HTR-8/SVneo (cell line): ENCODE measurements at regions not wholly inside any gene's neighbourhood (a gene's known extent, or its start where the extent isn't known, plus 50 kb on each side); places are given as distances from the start of the nearest gene placed in this dataset.
A peak's percentile ranks its signal among the peaks of the same experiment; 100 is the strongest.
"Not testable (repeated sequence)": the region's sequence is repeated elsewhere in the genome, so short reads cannot be mapped to it uniquely, and the experiment has no call there.

Source experiments
- DNase-seq: peaks from one replicate; pipeline ENCODE4 v3.0.0; 2011; ENCODE audit warnings: low spot score, mixed read lengths; ENCODE audit not compliant: insufficient read length
- FAIRE-seq: peaks from 2 replicates; lab custom pipeline; 2011; peaks lifted over from hg19 to GRCh38; lab: Jason Lieb, UNC

DNA sequence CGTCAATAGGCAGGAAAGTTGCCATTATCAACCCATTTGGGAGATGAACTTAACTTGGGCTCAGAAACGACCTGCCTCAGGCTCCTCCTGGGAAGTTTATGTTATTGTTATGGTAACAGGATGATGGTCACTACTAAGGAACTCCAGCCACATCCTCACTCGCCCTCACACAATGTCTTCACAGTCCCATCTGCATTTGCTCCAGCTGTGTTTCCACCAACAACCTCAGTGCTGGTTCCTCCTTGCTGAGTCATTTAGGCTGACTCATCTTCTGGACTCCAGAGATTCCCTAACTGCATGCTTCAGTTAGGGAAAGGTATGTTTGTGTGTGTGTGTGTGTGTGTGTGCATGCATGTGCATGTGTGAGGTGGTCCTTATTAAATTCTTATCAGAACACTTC lies 293.4 kb upstream of the BOD1L1 start:
- peak; percentile 89 for FAIRE-seq
- peak; percentile 77 for DNase-seq

DNA sequence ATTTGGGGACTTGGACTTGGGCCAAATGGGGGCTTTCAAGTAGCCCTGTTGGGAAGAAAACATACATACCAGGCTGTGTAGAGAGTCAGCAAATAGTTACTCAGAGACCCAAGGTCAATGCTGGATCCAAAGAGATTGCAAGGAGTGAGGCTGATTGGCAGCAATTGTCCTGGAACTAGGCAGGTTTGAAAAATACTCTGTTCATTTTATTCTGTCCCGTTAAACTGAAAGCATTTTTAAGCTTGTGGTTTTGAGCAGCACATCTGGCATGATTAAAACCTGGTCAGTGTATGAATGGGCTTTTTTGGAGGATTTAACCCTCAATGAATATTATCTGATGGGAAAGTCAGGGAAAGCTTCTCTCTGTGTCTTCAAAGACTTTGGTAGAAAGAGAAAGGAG lies 294.3 kb upstream of the BOD1L1 start:
- FAIRE-seq: no peak

DNA sequence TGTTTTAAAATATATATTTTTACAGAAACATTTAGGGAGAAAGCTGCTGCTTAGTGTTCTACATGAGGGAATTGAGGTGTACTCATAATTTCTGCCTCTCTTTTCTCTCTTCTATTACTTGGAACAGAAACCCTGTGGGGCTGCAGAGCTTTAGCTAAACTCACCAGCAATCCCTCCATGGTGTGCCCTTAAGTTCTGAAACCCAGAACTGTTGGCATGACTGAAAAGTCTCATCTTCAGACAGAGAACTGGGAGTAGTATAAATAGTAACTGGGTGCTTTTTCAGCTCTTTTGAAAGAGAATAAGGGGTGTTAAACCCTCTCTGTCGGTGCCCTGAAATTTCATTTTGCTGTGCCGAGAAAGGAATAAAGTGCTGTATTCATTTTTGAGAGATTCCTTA lies 294.9 kb upstream of the BOD1L1 start:
- FAIRE-seq (no peak), DNase-seq (no peak)

More for the DNA sequence above, 294.3 kb upstream of the BOD1L1 start:
- DNase-seq: no peak

DNA sequence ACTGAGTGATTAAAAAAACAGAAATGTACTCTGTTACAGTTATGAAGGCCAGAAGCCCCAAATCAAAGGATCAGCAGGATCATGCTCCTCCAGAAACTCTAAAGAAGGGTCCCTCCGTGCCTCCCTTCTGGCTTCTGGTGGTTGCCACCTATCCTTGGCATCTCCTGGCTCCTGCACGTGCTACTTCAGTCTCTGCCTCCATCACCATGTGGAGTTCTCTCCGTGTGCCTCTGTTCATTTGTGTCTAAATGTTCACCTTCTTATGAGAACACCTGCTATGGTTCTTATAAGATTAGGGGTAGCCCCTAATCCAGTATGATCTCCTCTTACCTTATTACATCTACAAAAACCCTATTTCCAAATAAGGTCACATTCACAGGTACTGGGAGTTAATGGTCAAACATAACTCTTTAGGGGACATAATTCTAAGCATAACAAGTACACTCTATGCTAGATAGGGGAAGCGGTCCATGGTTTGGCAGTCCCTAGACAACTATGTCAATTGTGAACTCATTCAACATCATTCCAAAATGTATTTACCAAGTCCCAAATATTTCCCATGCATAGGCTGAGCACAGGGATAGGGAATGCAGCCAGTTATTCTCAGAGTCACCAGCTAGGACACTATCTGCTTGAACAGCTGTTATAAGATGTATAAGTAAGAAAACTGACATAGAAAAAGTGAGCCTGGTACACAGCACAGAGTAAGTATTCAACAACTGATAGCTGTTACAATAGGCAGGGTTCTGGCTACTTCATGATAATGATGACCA lies 295.5 kb upstream of the BOD1L1 start:
- no peak for FAIRE-seq
- no peak for DNase-seq

DNA sequence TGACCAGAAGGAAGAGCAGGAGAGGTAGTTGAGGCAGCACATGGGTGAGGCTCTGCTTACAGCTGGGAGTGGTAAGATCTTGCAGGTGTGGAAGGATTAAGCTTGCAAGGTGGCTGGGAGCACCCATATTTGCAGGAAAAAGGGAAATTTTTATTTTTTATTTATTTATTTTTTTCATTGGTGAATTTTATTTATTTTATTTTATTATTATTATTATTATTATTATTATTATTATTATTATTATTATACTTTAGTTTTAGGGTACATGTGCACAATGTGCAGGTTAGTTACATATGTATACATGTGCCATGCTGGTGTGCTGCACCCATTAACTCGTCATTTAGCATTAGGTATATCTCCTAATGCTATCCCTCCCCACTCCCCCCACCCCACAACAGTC lies 297.4 kb upstream of the BOD1L1 start:
- not testable (repeated sequence) for FAIRE-seq, DNase-seq

DNA sequence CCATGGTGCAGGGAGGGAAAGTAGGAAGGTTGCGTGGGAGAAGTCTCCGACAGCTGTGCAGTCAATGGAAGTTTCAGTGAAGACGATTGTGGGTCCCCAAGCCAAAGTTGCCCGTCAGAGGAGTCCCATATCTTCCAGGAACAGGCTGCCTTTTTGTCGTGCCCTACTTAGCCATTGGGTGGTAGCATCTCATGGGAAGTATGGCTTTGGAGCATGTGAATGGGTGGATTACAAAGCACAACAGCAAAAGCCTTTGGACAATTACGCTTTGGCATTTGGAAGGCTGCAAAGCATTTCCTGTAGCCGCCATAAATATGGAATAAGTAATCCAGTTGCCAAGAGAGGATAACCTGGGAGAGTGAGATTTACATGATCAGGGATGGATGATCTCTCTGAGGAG lies 300.7 kb upstream of the BOD1L1 start:
- FAIRE-seq (no peak), DNase-seq (no peak)

DNA sequence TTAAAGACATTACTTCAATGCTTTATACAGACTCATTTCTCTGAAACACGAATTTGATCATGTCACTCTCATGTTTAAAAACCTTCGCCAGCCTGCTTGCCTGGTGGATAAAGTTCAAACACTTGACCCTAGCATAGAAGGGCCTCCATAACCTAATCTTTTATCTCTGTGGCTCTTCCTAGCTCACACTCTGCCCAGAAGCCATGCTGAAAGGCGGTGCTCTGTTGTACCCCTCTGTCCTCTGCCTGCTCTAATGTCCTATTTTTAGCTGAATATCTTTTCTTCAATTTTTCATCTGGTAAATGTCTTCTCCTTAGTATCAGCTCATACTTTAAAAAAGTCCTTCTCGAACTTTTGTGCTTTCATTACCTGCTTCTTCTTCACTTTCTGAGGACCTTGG lies 302.6 kb upstream of the BOD1L1 start:
- FAIRE-seq (no peak), DNase-seq (no peak)

DNA sequence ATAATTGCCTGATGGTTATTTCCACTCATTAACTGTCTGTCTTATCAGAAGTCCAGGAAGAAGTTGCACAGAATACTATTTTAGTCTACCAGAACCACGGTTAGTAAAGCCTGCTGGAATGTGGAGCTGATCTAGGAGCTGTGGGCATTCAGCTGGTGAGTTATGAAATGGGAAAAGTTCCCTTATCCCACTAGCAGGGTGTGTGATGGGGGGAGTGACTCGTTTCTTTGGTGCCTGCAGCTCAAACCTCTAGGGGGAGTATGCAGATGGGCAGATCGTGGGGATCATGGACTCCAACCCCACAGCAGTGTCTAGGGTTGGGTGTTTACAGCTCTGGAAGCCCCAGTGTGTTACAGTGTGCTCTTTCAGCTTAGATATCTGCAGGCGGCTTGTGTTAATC lies 305.7 kb upstream of the BOD1L1 start:
- FAIRE-seq: no peak

DNA sequence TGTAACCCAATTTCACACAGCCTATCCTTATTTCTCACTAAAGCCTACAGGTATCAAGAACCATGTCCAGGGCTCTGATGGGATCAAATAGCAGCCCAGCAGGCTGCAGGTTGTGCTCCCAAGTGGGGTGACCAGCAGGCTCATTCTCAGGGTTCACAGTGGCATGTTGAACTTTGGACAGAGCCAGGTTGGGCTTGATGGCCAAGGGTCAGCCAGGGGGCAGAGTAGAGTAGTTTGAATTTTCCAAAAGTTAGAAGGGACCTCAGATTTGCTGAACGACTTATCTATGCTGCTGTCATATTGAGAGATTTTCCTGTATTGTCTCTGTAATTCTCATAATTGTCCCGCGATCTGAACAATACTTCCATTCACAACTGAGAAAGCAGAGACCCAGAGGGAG lies 310.8 kb upstream of the BOD1L1 start:
- no peak for DNase-seq
- no peak for FAIRE-seq

More for the DNA sequence above, 305.7 kb upstream of the BOD1L1 start:
- no peak for DNase-seq

DNA sequence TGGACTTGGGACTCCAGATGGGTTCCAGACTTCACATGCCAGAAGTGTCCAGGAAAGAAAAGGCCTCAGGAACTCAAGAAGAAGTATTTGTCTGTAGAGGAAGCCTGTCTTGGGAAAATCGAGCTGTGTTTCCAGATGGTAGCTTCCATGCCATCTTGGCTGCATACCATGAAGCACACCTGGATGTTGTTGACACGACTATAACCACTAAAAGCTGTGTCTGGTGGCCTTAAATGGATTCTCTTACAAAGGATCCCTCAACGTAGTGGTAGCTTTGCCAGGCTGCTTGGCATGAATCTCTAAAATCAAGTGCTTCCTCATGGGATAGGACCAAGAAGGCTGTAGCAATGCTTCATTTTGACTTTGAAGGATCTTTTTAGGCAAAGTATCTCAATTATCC lies 313.4 kb upstream of the BOD1L1 start:
- FAIRE-seq (no peak), DNase-seq (no peak)

DNA sequence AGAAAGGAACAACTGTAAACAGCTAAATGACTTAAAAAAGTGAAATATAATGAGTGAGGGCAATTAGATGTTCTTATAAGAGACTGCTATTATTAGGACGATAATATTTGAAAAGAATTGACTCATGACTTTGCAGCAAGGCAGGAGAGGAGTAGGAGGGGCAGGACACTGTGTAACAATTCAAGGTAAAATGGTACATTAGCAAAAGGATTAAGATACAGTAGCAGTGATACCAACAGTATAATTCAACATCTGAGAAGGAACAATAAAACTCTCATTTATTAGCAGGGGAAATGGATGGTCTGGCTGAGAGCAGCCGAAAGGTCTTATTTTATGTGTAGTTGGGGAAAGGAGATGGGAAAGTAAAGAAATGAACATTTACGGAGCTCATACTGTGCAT lies 315.5 kb upstream of the BOD1L1 start:
- no peak for DNase-seq
- FAIRE-seq: no peak

DNA sequence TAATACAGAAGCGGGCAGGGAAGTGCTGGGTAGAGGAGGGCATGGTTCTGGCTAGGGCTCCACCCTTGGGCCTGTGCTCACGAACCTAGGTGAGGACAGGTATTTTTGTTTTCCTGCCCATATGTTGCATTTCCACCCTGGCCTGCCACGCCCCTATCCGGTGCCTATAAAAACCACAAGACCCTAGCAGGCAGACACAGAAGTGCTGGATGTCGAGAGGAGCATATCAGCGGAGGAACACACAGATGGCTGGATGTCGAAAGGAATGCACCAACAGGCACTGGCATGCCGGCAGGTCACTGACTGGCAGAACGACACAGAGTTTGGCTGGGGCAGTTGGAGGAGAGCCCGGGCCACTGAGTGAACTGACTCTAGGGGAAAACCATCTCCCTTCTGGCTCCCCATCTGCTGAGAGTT lies 316.6 kb upstream of the BOD1L1 start:
- DNase-seq (no peak), FAIRE-seq (no peak)

DNA sequence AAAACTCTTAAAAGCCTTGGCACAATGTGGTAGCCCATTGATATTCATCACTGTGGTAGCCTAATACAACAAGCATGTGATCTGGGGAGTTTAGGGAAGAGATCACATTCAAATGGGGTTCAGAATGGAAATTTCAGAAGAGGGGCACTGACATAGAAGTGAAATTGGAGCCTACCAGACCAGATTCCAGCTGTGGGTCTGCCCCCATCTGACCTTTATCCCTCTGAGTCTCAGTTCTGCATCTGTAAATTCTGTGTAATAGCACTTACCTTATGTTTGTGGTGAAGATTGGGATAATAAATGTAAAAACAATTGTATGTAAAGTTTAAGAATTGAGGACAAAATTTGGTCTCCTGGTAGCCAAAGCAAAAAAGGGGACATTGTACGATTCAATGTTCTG lies 320.4 kb upstream of the BOD1L1 start:
- no peak for FAIRE-seq
- no peak for DNase-seq

DNA sequence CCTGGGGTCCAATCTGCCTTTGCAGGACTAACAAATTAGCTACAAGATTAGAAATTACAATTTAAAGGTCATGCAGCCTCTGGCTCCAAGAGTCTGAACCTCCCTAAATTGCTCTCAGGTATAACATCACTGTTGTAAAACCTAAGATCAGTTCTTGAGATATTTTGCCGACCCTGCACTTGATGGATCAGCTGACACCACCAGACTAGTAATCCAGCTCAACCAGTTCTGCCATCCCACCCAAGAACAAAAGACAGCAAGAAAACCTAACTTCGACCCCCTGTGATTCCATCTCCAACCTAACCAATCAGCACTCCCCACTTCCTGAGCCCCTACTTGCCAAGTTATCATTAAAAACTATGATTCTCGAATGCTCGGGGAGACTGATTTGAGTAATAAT lies 323.0 kb upstream of the BOD1L1 start:
- FAIRE-seq (no peak), DNase-seq (no peak)

DNA sequence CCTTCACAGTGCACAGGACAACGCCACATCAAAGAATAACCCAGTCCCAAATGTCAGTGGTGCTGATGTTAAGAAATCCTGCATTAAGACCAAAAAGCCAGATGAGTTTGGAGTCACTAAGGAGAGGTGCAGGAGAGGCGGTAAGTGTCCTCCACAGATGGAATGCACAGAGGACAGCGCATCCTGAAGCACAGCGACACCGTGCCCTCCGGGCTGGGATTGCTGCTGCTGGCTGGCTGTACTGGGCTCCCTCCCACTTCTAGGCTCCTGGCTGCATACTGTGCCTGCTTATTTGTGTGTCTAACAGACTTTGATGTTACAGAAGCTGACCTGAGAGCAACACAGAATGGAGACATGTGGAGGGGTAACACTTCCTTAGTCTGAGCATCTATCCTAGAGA lies 325.6 kb upstream of the BOD1L1 start:
- DNase-seq (no peak), FAIRE-seq (no peak)

DNA sequence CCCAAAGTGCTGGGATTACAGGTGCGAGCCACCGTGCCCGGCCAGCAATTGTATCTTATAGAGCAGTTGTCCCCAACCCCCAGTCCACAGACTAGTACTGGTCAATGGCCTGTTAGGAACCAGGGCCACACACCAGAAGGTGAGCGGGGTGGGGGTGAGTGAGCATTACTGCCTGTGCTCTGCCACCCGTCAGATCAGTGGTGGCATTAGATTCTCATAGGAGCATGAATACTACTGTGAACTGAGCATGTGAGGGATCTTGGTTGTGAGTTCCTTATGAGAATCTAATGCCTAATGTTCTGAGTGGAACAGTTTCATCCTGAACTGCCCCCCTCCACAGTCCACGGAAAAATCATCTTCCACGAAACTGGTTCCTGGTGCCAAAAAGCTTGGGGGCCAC lies 328.0 kb upstream of the BOD1L1 start:
- FAIRE-seq (no peak), DNase-seq (no peak)

DNA sequence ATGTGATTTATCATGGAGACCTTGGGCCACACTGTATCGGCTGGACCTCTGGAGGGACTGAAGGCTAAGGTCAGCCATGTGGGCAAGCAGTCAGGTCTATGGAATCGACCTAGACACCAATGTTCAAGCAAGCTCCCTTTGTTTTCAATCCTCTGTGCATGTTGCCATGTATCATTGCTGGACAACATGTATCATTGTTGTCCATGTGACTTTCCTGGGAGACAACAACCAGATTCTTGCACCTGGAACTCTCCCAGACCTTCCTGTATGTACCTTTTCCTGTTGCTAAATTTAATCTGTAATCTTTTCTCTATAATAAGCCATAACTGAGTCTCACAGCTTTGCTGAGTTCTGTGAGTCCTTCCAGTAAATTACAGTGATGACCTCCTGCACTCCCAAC lies 329.4 kb upstream of the BOD1L1 start:
- no peak for DNase-seq
- FAIRE-seq: no peak

DNA sequence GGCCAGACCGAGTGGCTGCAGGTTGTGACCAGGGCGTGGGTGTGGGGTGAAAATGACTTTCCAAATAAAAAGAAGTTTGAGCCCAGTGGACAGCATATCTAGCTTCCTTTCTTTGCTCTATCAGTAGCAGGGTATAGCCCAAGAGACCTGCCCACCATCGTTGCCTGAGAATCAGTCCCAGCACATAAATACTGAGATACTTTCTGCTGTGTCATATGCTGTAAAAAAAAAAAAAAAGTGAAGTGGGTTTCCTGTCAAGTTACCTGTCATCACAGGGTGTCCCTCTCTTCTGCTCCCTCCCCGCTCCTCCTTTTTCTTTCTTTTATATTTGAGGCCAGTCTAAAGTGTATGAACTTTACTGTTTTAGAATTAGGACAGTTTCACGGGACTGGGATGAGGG lies 330.3 kb upstream of the BOD1L1 start:
- DNase-seq: no peak
- FAIRE-seq: no peak

DNA sequence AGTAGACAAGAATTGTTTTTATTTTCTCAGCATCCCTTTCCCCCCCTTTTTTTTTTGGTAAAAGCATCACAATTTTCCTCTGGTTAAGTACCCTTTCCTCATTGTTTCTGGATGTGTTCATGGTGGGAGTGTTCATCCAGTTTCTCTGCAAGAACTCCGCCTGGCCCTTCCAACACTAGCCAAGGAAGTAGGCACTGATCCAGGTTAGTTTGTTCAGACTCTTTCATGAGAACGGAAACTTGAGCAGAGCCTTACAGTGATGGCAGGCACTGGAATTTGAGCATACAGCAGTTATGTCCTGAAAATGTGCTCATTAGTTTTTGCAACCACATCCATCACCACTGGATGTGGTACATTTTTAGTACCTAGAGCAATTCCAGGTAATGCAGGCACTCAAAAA lies 336.1 kb upstream of the BOD1L1 start:
- DNase-seq (no peak), FAIRE-seq (no peak)

DNA sequence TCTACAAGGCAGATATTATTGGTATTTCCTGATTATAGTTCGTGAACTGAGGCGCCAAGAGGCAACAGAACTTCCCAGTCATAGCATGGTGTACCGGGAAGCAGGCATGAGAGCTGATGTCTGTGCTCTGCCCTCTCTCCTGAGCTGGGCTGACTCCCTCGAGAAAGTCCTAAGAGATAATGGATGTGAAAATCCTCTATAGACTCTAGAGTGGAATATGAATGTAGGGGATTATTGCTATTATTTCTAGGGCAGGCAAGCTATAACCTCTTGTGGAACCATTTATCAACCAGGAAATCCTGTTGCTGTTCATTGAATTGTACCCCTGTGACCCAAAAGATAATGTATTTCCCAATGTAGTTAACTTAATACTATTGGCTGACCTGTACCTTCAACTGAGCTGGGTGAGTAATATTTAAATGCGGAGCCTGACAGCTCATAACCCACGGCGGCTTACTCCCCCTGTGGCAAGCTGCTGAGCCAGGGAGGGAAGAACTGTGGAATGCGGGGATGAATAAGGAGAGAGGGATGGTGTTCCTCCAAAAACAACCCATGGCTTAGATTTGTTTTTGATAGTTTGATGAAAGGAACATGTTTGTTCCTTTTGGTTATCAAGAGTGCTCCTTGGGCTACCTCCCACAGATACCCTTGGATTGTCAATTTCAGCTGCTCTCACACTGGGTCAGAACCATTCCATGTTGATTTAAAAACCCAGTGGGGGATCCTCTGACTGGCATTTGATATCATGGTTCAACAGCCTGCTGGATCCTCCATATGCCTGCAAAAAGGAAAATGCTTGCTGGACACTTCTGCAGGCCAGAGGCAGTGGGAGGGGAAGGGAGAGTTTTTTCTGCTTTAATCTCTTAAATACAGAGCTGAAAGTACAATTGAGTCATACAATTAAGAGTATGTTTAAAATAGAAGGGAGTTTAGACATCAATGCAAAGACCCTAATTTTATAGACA lies 339.0 kb upstream of the BOD1L1 start:
- peak; percentile 37 for DNase-seq
- peak; percentile 63 for FAIRE-seq

DNA sequence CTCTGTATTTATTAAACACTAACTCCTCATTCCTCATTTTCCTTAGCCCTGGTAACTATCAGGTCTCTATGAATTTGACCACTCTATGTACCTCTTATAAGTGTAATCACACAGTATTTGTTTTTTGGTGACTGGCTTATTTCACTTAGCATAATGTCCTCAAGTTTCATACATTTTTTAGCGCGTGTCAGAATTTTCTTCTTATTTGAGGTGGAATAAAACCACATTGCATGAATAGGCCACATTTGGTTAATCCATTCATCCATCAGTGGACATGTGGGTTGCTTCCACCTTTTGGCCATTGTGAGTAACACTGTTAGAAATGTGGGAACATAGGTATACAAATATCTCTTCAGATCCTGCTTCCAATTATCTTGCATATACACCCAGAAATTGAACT lies 341.2 kb upstream of the BOD1L1 start:
- FAIRE-seq: no peak
- DNase-seq: no peak
